LNCaP clone FGC (cell line): ENCODE measurements at regions not wholly inside any gene's neighbourhood (a gene's known extent, or its start where the extent isn't known, plus 50 kb on each side); places are given as distances from the start of the nearest gene placed in this dataset.
A peak's percentile ranks its signal among the peaks of the same experiment; 100 is the strongest.

ENCODE experiments used
- DNase-seq: peaks from one replicate; pipeline ENCODE4 v3.0.0-alpha.2; 2011; ENCODE audit warnings: low read depth
- H3K4me3 ChIP-seq: 2 replicates; pipeline ENCODE4 v1.5.1; 2011; ENCODE audit warnings: mild to moderate bottlenecking, low read depth, low read length, control low read depth
- TF ChIP-seq, protein P1 (sequence below): IDR thresholded peaks from 2 replicates; pipeline ENCODE4 v1.5.1; 2012; ENCODE audit warnings: mild to moderate bottlenecking; ENCODE audit not compliant: control insufficient read depth, insufficient read depth; ENCODE audit errors: extremely low read depth

- TF ChIP-seq, protein P1, sequence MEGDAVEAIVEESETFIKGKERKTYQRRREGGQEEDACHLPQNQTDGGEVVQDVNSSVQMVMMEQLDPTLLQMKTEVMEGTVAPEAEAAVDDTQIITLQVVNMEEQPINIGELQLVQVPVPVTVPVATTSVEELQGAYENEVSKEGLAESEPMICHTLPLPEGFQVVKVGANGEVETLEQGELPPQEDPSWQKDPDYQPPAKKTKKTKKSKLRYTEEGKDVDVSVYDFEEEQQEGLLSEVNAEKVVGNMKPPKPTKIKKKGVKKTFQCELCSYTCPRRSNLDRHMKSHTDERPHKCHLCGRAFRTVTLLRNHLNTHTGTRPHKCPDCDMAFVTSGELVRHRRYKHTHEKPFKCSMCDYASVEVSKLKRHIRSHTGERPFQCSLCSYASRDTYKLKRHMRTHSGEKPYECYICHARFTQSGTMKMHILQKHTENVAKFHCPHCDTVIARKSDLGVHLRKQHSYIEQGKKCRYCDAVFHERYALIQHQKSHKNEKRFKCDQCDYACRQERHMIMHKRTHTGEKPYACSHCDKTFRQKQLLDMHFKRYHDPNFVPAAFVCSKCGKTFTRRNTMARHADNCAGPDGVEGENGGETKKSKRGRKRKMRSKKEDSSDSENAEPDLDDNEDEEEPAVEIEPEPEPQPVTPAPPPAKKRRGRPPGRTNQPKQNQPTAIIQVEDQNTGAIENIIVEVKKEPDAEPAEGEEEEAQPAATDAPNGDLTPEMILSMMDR, result no peak
- no peak overlapping the region for H3K4me3 ChIP-seq
- DNase-seq, result no peak
Observed at GRCh38 chr15:62565634-62566026, 400.5 kb upstream of the C2CD4B start.

DNA sequence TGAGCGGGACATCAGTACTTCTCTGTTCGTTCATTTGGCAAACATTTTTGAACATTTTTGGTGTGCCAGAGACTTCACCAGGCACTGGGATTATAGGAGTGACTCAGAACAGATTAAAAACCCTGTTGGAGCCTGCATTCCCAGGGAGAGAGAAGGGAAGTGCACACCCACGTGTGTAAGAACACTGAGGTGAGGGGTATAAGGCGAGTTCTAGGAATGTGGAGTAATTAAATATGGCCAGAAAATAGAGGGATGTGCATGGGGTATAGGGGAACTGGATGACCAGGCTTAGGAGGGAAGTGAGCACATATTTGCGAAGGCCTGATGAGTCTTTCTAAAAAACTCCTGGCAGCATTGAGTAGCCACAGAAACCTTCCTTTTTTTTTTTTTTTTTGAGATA is 401.2 kb upstream of the C2CD4B start:
- no peak for DNase-seq
- no peak overlapping the region for H3K4me3 ChIP-seq
- TF ChIP-seq, protein P1, result no peak

GRCh38 chr15:62567501-62567900 is 402.4 kb upstream of the C2CD4B start:
- TF ChIP-seq, protein P1, result no peak
- no peak overlapping the region for H3K4me3 ChIP-seq
- DNase-seq, result no peak

DNA sequence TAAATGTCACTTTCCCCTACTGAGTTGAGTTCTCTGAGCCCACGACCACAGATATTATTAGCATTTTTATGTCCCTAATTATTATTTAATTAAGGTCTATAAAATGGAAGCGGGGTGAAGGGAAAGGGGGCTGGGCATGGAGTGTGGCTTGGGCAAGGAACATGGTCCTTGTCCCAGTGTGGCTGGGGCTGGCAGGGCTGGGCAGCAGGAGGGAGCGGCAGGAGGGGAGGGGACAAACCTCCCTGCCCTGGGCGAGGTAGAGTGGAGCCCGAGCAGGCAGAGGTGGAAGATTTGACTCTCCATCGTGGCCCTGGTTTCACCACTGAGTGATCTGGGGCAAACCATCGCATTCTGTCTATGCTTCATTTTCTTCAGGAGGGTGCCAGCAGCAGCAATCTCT is 402.9 kb upstream of the C2CD4B start:
- DNase-seq, result no peak
- TF ChIP-seq, protein P1, result no peak
- no peak overlapping the region for H3K4me3 ChIP-seq

DNA sequence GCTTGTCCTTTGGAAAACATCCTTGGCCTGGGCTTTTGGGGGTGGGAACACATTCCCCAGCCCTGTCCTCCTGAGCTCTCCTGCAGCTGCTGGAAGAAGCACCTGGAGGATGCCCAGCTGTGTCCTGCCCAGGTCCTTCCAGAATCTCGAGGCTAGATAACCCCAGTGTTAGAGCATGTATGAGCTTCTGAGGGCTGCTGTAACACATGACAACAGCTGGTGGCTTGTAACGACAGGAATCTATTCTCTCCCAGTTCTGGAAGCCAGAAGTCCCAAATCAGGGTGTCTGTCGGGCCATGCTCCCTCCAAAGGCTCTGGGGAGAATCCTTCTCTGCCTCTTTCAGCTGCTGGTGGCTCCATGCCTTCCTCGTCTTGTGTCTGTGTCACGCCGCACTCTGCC is 403.6 kb upstream of the C2CD4B start:
- TF ChIP-seq, protein P1, result no peak
- DNase-seq, result no peak
- no peak overlapping the region for H3K4me3 ChIP-seq

DNA sequence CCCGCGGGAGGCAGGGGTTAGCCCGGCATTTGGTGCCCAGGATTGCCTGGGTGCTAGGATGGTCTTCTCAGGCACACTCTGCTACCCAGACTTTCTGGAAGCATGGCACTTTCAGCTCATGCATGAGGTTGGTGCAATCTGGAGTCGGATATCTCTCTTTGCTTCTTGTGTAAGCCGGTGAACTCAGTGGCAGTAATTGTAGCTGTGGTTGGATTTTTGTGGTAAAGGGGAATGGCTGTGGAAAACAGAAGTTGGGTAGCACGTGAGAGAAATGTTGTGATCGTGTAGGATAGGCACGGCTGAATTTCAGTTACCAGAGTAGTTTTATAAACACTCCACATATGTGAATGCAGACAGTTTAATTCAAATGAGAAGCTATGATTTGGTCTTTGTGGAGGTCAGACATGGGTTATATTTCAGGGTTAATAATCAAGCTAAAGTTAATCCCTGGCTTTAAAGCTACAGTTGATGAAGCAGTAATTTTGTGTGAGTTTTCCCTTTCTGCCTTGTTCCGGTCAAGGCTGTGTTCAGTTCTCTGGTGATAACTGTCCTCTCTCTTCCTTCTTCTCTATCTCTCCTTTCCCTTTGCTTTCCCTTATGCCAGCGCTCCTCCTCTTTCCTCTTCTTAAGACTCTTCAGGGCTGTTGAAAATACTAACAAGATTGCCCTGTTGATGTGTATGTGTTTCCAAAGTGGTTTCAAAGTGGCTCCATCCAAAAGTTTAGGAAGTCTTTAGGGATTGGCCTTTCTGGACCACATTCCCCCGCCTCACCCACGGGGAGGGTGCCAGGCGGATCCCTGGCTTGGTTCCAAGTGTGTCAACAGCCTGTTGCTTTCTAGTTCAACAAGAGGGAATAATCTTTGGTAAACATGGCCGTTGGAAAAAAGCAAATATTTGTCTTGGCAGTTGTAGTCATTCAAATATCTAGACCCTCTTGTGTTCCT is 404.6 kb upstream of the C2CD4B start:
- peak; percentile 95 for DNase-seq
- H3K4me3 ChIP-seq, result no peak overlapping the region
- TF ChIP-seq, protein P1, result no peak

- DNase-seq, result no peak
- H3K4me3 ChIP-seq, result no peak overlapping the region
- TF ChIP-seq, protein P1, result no peak
Observed at GRCh38 chr15:62570405-62570783, 405.3 kb upstream of the C2CD4B start.
